Activated naive CD8-positive, alpha-beta T cell treated with anti-CD3 and anti-CD28 coated beads for 36 hours (primary cell): ENCODE measurements at regions not wholly inside any gene's neighbourhood (a gene's known extent, or its start where the extent isn't known, plus 50 kb on each side); places are given as distances from the start of the nearest gene placed in this dataset.
A peak's percentile ranks its signal among the peaks of the same experiment; 100 is the strongest.

Experiments
- DNase-seq: peaks from one replicate; pipeline ENCODE4 v3.0.0; 2021
- H3K27ac Mint-ChIP-seq: one replicate; pipeline ENCODE4 v1.8.0; 2022; ENCODE audit warnings: mild to moderate bottlenecking, moderate library complexity, mixed read lengths
- H3K27me3 Mint-ChIP-seq: one replicate; pipeline ENCODE4 v1.8.0; 2022; ENCODE audit warnings: mild to moderate bottlenecking, mixed read lengths
- H3K36me3 Mint-ChIP-seq: one replicate; pipeline ENCODE4 v1.8.0; 2021; ENCODE audit warnings: mild to moderate bottlenecking, mixed read lengths
- H3K4me1 Mint-ChIP-seq: one replicate; pipeline ENCODE4 v1.8.0; 2021; ENCODE audit warnings: mixed read lengths
- H3K4me3 Mint-ChIP-seq: one replicate; pipeline ENCODE4 v1.8.0; 2022; ENCODE audit warnings: mild to moderate bottlenecking, moderate library complexity, mixed read lengths
- H3K9me3 Mint-ChIP-seq: one replicate; pipeline ENCODE4 v1.8.0; 2022; ENCODE audit warnings: mixed read lengths

DNA sequence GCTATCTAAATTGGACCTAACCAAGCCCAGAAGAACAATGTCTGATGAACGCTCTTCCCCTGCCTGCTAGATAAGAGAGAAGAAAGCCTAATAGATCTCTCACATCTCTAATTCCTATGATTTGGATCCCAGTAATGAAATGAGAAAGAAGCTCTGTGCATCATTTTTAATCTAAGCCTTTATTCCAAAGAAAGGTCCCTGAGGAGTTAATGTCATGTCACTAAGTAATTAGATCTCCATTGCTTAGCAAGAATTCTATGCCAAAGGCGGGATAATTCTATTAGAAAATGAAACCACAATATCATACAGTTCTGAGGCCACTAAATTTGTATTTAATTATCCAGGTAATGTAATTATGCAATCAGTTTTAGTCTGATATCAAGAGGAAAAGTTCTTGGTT, 74.2 kb upstream of the TMEM260 start:
- no peak for DNase-seq
- Mint-ChIP-seq H3K27ac (no peak overlapping the region), H3K4me3 (no peak overlapping the region), H3K27me3 (peaks cover 23% of the 10 kb centered on the region), H3K4me1 (peaks cover 4% of the 10 kb centered on the region), H3K9me3 (no peaks in the 10 kb centered on the region), H3K36me3 (no peaks in the 10 kb centered on the region)

DNA sequence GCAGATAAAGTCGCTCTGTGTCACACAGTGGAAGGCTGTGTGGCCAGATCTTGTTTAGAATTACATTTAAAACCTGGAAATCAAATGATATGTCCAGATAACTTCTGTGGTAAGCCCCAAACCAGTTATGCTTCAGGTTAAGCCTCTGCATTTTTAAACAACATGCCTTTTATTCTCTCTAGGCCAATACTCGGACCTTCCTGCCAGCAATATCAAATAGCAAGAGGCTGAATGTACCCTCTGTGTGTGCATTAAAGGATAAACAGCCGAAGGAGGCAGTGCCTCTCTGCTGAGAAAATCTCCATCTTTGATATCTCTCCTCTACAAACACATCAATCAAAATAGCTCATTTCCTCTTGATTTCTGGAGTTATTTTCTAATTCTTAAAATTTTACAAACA, 67.1 kb upstream of the TMEM260 start:
- no peak overlapping the region for H3K4me3 Mint-ChIP-seq
- H3K27ac Mint-ChIP-seq, result no peak overlapping the region
- DNase-seq, result no peak
- H3K27me3 Mint-ChIP-seq, result peaks cover 11% of the 10 kb centered on the region
- H3K36me3 Mint-ChIP-seq, result no peaks in the 10 kb centered on the region
- H3K4me1 Mint-ChIP-seq, result peaks cover 7% of the 10 kb centered on the region
- no peaks in the 10 kb centered on the region for H3K9me3 Mint-ChIP-seq

DNA sequence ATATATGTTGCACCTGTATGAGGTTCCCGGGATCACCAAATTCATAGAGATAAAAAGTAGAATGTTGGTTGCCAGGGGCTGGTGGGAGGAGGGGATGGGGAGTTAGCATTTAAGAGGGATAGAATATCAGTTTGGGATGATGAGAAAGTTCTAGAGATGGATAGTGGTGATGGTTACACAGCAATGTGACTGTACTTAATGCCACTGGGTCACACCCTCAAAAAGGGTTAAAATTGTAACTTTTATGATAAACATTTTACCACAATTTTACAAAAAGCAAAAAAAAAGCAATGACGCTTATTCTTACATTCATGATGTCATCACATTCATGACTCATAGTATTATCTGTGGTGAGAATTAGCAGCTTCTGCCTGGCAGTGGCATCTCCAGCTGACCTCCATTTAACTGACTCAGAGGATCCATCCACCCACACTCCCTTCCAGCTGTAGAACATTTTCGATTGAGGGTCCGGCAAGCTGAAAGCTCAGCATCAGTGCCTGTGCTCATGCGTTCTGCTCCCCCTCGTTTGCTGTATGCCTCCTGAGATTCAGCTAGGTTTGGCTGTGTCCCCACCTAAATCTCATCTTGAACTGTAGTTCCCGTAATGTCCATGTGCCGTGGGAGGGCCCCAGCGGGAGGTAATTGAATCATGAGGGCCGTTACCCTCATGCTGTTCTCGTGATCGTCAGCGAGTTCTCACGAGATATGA, 64.8 kb upstream of the TMEM260 start:
- DNase-seq, result peak; percentile 15
- H3K4me1 Mint-ChIP-seq, result peaks cover 7% of the 10 kb centered on the region

DNA sequence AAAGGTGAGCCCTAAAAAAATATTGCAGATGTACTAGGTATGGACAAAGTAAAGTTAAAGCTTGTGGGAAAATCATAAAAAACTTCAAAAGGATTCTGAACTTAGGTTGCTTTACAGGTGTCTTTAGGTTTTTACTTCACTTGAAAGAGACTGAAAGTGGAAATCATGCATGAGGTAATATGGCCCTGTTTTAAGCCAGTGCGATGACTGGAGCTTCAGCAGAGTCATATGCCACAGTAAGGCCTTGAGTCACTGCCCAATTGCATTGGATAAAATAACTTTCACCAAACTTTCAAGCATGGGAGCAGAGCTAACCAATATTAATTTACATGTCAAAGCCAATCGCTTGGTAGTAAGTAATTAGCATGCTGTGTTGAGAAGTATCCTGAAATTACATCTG, 63.9 kb upstream of the TMEM260 start:
- Mint-ChIP-seq H3K36me3 (no peaks in the 10 kb centered on the region), H3K27ac (no peak overlapping the region), H3K4me1 (peaks cover 7% of the 10 kb centered on the region), H3K9me3 (no peaks in the 10 kb centered on the region), H3K27me3 (peaks cover 18% of the 10 kb centered on the region), H3K4me3 (no peak overlapping the region)
- no peak for DNase-seq

More for the DNA sequence above, 64.8 kb upstream of the TMEM260 start:
- peaks cover 18% of the 10 kb centered on the region for H3K27me3 Mint-ChIP-seq
- no peak overlapping the region for H3K27ac Mint-ChIP-seq
- H3K9me3 Mint-ChIP-seq, result no peaks in the 10 kb centered on the region
- no peak overlapping the region for H3K4me3 Mint-ChIP-seq
- no peaks in the 10 kb centered on the region for H3K36me3 Mint-ChIP-seq

DNA sequence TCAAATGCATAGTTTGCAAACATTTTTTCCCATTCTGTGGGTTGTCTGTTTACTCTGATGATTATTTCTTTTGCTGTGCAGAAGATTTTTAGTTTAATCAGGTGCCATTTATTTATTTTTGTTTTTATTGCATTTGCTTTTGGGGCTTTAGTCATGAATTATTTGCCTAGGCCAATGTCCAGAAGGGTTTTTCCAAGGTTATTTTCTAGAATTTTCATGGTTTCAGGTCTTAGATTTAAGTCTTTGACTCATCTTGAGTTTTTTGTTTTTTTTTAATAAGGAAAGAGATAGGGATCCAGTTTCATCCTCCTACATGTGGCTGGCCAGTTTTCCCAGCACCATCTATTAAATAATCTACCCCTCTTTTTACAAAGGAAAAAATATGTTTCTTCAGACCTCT, 57.2 kb upstream of the TMEM260 start:
- H3K4me3 Mint-ChIP-seq, result no peak overlapping the region
- H3K4me1 Mint-ChIP-seq, result no peaks in the 10 kb centered on the region
- H3K27me3 Mint-ChIP-seq, result peaks cover 44% of the 10 kb centered on the region
- H3K36me3 Mint-ChIP-seq, result no peaks in the 10 kb centered on the region
- H3K9me3 Mint-ChIP-seq, result no peaks in the 10 kb centered on the region
- H3K27ac Mint-ChIP-seq, result no peak overlapping the region
- no peak for DNase-seq

DNA sequence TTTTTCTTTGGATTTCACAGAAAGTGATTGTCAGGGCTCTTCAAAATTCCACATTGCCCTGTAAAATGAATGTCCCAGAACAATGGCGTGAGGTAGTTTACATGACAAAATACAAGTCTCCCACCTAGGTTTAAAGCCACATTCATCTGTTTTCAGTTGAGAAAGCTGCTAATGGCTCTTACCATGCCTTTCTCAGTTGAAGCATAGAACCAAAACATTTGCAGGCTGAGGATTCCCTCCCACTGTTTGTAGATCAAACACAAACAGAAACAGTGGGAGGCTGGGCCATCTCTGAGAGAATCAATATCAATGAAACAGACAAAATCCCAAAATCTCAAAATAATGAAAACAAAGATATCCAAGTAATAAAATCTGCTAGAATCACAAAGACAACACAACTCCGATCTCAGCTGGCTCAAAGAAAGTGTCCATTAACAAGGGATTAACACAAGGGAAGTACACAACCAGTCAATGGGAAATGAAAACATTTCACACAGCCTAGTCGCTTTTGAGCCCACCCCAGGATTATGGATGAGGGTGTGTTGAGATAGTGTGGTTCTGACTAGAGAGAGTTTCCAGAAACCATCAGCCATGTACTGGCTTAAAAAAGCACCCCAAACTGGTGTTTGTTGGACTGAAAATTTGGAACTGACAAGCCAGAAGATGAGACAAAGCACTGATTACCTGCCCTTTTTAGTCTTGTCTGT, 54.5 kb upstream of the TMEM260 start:
- Mint-ChIP-seq H3K9me3 (no peaks in the 10 kb centered on the region), H3K27ac (no peak overlapping the region), H3K4me3 (no peak overlapping the region), H3K27me3 (peaks cover 34% of the 10 kb centered on the region), H3K36me3 (no peaks in the 10 kb centered on the region), H3K4me1 (no peaks in the 10 kb centered on the region)
- no peak for DNase-seq

DNA sequence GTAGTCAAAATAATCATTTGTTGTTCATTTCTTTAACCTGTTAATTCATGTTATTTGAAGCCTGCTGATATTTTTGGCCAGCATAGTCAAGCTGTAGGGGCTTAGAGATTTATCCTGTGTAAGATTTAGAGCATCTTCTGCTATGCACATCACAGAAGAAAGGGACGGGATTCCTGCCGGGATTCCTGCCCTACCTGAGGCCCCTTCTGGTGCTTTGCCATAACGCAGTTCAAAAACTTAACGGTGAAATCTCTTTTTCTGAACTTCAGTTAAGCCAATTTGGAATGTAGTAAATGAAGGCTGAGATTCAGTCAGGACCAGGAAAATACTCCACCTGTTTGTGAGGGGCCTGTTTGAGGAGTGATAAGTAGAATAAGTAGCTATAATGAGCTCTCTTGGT, 50.7 kb upstream of the TMEM260 start:
- H3K36me3 Mint-ChIP-seq, result no peaks in the 10 kb centered on the region
- no peak for DNase-seq
- no peak overlapping the region for H3K27ac Mint-ChIP-seq
- H3K4me1 Mint-ChIP-seq, result no peaks in the 10 kb centered on the region
- peaks cover 35% of the 10 kb centered on the region for H3K27me3 Mint-ChIP-seq
- H3K4me3 Mint-ChIP-seq, result no peak overlapping the region
- no peaks in the 10 kb centered on the region for H3K9me3 Mint-ChIP-seq
